GM21529 (cell line): ENCODE measurements at regions not wholly inside any gene's neighbourhood (a gene's known extent, or its start where the extent isn't known, plus 50 kb on each side); places are given as distances from the start of the nearest gene placed in this dataset.
"Not testable (repeated sequence)": the region's sequence is repeated elsewhere in the genome, so short reads cannot be mapped to it uniquely, and the experiment has no call there.

Source experiments
- ATAC-seq: cut with Tn5 transposase; IDR thresholded peaks from one replicate; pipeline ENCODE4 v1.9.1; 2021; ENCODE audit not compliant: unreplicated experiment

GRCh38 chr2:45119855-45120254 lies 110.6 kb upstream of the SIX2 start:
- no peak for ATAC-seq

- ATAC-seq, result no peak
Observed at GRCh38 chr2:45119038-45119437, 109.8 kb upstream of the SIX2 start.

GRCh38 chr2:45117383-45117782 lies 108.1 kb upstream of the SIX2 start:
- no peak for ATAC-seq

GRCh38 chr2:45115181-45115580 lies 105.9 kb upstream of the SIX2 start:
- no peak for ATAC-seq

GRCh38 chr2:45114221-45114955 lies 105.1 kb upstream of the SIX2 start:
- ATAC-seq, result no peak

GRCh38 chr2:45112750-45113149 lies 103.5 kb upstream of the SIX2 start:
- no peak for ATAC-seq

GRCh38 chr2:45105050-45105582 lies 95.9 kb upstream of the SIX2 start:
- ATAC-seq, result no peak

GRCh38 chr2:45104429-45104828 lies 95.2 kb upstream of the SIX2 start:
- no peak for ATAC-seq

- no peak for ATAC-seq
Observed at GRCh38 chr2:45103351-45104345, 94.4 kb upstream of the SIX2 start.

- ATAC-seq, result no peak
Observed at GRCh38 chr2:45102579-45103117, 93.4 kb upstream of the SIX2 start.

- no peak for ATAC-seq
Observed at GRCh38 chr2:45102141-45102540, 92.9 kb upstream of the SIX2 start.

GRCh38 chr2:45096996-45097395 lies 87.7 kb upstream of the SIX2 start:
- no peak for ATAC-seq

- not testable (repeated sequence) for ATAC-seq
Observed at GRCh38 chr2:45096038-45096437, 86.8 kb upstream of the SIX2 start.

- no peak for ATAC-seq
Observed at GRCh38 chr2:45093663-45094062, 84.4 kb upstream of the SIX2 start.

GRCh38 chr2:45093181-45093580 lies 83.9 kb upstream of the SIX2 start:
- no peak for ATAC-seq

- ATAC-seq, result no peak
Observed at GRCh38 chr2:45089554-45090261, 80.5 kb upstream of the SIX2 start.

GRCh38 chr2:45085487-45085886 lies 76.2 kb upstream of the SIX2 start:
- ATAC-seq, result no peak

GRCh38 chr2:45084361-45085020 lies 75.2 kb upstream of the SIX2 start:
- ATAC-seq, result no peak

- ATAC-seq, result no peak
Observed at GRCh38 chr2:45083175-45083574, 73.9 kb upstream of the SIX2 start.

GRCh38 chr2:45074713-45075112 lies 65.5 kb upstream of the SIX2 start:
- no peak for ATAC-seq
